HL-60/S4 (cell line): ENCODE measurements at regions not wholly inside any gene's neighbourhood (a gene's known extent, or its start where the extent isn't known, plus 50 kb on each side); places are given as distances from the start of the nearest gene placed in this dataset.

ENCODE experiments used
- in situ Hi-C: fragments of 300-500 bp; cut with MboI; formaldehyde crosslinking; loops from 2 replicates; pipeline ENCODE4 v1.14.3; 2022; ENCODE audit warnings: low sequenced_read_pairs

GRCh38 chr9:87115785-87116184 lies 168.5 kb upstream of the GAS1 start:
- in situ Hi-C loops = no loop called here

GRCh38 chr9:87116492-87116891 lies 169.2 kb upstream of the GAS1 start:
- in situ Hi-C loops = no loop called here

- in situ Hi-C loops = no loop called here
These were observed 171.3 kb upstream of the GAS1 start for GRCh38 chr9:87118594-87118993.

GRCh38 chr9:87119328-87119881 lies 172.1 kb upstream of the GAS1 start:
- in situ Hi-C loops = no loop called here

- in situ Hi-C loops = no loop called here
These were observed 173.3 kb upstream of the GAS1 start for GRCh38 chr9:87120610-87121009.

- in situ Hi-C loops = no loop called here
These were observed 175.8 kb upstream of the GAS1 start for GRCh38 chr9:87122947-87123685.

- in situ Hi-C loops = no loop called here
These were observed 176.5 kb upstream of the GAS1 start for GRCh38 chr9:87123830-87124229.

GRCh38 chr9:87125819-87126218 lies 178.5 kb upstream of the GAS1 start:
- in situ Hi-C loops = no loop called here

GRCh38 chr9:87127543-87127942 lies 180.2 kb upstream of the GAS1 start:
- in situ Hi-C loops = no loop called here

GRCh38 chr9:87127978-87128614 lies 180.8 kb upstream of the GAS1 start:
- in situ Hi-C loops = no loop called here

GRCh38 chr9:87128844-87129493 lies 181.7 kb upstream of the GAS1 start:
- in situ Hi-C loops = no loop called here

GRCh38 chr9:87135074-87135473 lies 187.8 kb upstream of the GAS1 start:
- in situ Hi-C loops = no loop called here

GRCh38 chr9:87137718-87138117 lies 190.4 kb upstream of the GAS1 start:
- in situ Hi-C loops = no loop called here

GRCh38 chr9:87138128-87139040 lies 191.1 kb upstream of the GAS1 start:
- in situ Hi-C loops = no loop called here

- in situ Hi-C loops = no loop called here
These were observed 191.9 kb upstream of the GAS1 start for GRCh38 chr9:87139099-87139730.

GRCh38 chr9:87140142-87140541 lies 192.8 kb upstream of the GAS1 start:
- in situ Hi-C loops = no loop called here

GRCh38 chr9:87140605-87141109 lies 193.4 kb upstream of the GAS1 start:
- in situ Hi-C loops = no loop called here

- in situ Hi-C loops = no loop called here
These were observed 193.8 kb upstream of the GAS1 start for GRCh38 chr9:87141124-87141523.

- in situ Hi-C loops = no loop called here
These were observed 199.6 kb upstream of the GAS1 start for GRCh38 chr9:87146933-87147332.

GRCh38 chr9:87147839-87148238 lies 200.5 kb upstream of the GAS1 start:
- in situ Hi-C loops = no loop called here
